ENCODE measurements at regions not wholly inside any gene's neighbourhood (a gene's known extent, or its start where the extent isn't known, plus 50 kb on each side); places are given as distances from the start of the nearest gene placed in this dataset.

DNA sequence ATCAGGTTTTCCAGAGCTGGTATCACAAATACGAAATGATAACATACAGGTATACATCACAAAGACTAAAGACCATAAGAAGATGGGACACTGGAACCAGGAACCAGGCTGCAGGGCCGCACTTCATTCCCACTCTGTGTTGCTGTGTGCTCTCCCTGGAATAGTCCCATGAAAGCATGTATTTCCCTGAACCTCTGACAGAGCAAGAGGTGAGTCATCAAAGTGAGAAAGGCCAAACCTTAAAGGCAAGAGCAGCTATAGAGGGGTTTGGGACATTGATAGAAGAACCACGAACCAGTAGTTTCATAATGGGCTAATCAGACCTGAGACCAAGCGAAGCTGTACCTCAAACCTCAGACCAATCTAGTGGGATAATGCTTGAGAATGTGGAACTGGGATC is 283.0 kb upstream of the PRKD1 start:
- Histone ChIP-seq H3K36me3 (no peaks in the 10 kb centered on the region), H3K27ac (no peak overlapping the region), H3K9me3 (no peaks in the 10 kb centered on the region), H3K4me3 (no peak overlapping the region), H3K4me2 (no peak overlapping the region), H3K27me3 (no peaks in the 10 kb centered on the region), H3K4me1 (0 out of 2 replicates have a peak, but pooled peaks cover 4% of the 10 kb centered on the region), H4K20me1 (no peaks in the 10 kb centered on the region), H3K9ac (no peak overlapping the region)
- no peak for TF ChIP-seq Cebpa-rat (IDR thresholded peaks at IDR 0.05)

- Histone ChIP-seq H4K20me1 (no peaks in the 10 kb centered on the region), H3K36me3 (no peaks in the 10 kb centered on the region), H3K4me1 (0 out of 2 replicates have a peak, but pooled peaks cover 4% of the 10 kb centered on the region), H3K9me3 (no peaks in the 10 kb centered on the region), H3K9ac (no peak overlapping the region), H3K4me2 (no peak overlapping the region), H3K27ac (no peak overlapping the region), H3K4me3 (no peak overlapping the region), H3K27me3 (no peaks in the 10 kb centered on the region)
- TF ChIP-seq Cebpa-rat (IDR thresholded peaks at IDR 0.05): no peak
Measured at GRCh38 chr14:30211326-30211725, 283.7 kb upstream of the PRKD1 start.

DNA sequence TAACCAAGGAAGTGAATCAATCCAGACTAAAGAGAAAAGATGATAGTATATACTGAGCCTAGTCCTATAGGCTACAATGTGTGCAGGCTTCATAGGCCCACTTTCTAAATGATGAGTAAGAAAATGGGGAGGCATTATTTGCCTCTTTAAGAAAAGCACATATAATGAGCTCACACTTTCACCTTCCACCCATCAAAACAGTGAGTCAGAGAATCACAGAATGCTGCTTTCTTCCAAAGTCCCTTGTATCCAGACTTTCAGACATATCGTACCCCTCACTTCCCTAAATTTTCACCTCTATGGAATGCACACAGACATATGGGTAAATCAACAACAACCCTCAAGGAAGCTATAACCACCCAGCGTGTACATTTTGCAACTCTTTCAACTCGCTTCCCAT is 286.4 kb upstream of the PRKD1 start:
- no peaks in the 10 kb centered on the region for H4K20me1 ChIP-seq
- H3K9ac ChIP-seq: no peak overlapping the region
- H3K27me3 ChIP-seq: no peaks in the 10 kb centered on the region
- 0 out of 2 replicates have a peak, but pooled peaks cover 4% of the 10 kb centered on the region for H3K4me1 ChIP-seq
- no peaks in the 10 kb centered on the region for H3K36me3 ChIP-seq
- TF ChIP-seq Cebpa-rat (IDR thresholded peaks at IDR 0.05): no peak
- H3K9me3 ChIP-seq: no peaks in the 10 kb centered on the region
- H3K4me3 ChIP-seq: no peak overlapping the region
- H3K27ac ChIP-seq: no peak overlapping the region
- no peak overlapping the region for H3K4me2 ChIP-seq

GRCh38 chr14:30214461-30215090 is 286.9 kb upstream of the PRKD1 start:
- Histone ChIP-seq H3K27ac (no peak overlapping the region), H3K4me2 (no peak overlapping the region), H4K20me1 (no peaks in the 10 kb centered on the region), H3K36me3 (no peaks in the 10 kb centered on the region), H3K9me3 (no peaks in the 10 kb centered on the region), H3K4me1 (0 out of 2 replicates have a peak, but pooled peaks cover 4% of the 10 kb centered on the region), H3K4me3 (no peak overlapping the region), H3K9ac (no peak overlapping the region), H3K27me3 (no peaks in the 10 kb centered on the region)
- TF ChIP-seq Cebpa-rat (IDR thresholded peaks at IDR 0.05): no peak

- H3K27me3 ChIP-seq: no peaks in the 10 kb centered on the region
- no peak overlapping the region for H3K4me2 ChIP-seq
- no peaks in the 10 kb centered on the region for H4K20me1 ChIP-seq
- no peak overlapping the region for H3K9ac ChIP-seq
- H3K9me3 ChIP-seq: no peaks in the 10 kb centered on the region
- H3K4me3 ChIP-seq: no peak overlapping the region
- 0 out of 2 replicates have a peak, but pooled peaks cover 4% of the 10 kb centered on the region for H3K4me1 ChIP-seq
- no peak overlapping the region for H3K27ac ChIP-seq
- TF ChIP-seq Cebpa-rat (IDR thresholded peaks at IDR 0.05): no peak
- no peaks in the 10 kb centered on the region for H3K36me3 ChIP-seq
Measured at GRCh38 chr14:30218907-30219306, 291.3 kb upstream of the PRKD1 start.

DNA sequence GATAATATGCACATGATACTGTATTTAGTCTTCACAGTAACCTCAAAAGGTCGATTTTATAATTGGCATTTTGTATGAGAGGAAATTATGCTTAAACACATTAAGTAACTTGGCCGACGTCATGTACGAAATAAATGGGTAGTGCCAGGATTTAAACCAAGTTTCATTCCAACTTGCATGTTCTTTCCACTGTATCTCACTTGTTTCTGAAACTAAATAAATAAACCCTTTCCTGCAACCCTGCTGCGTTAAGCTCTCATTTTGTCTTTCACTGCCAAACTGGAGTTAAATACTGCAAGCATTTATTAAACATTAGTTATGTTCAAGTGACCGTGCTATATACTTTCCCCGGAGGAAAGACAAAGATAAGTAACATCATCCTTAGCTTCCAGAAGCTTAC is 293.9 kb upstream of the PRKD1 start:
- no peak overlapping the region for H3K9ac ChIP-seq
- no peaks in the 10 kb centered on the region for H3K9me3 ChIP-seq
- no peaks in the 10 kb centered on the region for H3K36me3 ChIP-seq
- H3K27me3 ChIP-seq: no peaks in the 10 kb centered on the region
- no peak overlapping the region for H3K27ac ChIP-seq
- no peaks in the 10 kb centered on the region for H3K4me1 ChIP-seq
- H3K4me3 ChIP-seq: no peak overlapping the region
- no peak overlapping the region for H3K4me2 ChIP-seq
- H4K20me1 ChIP-seq: no peaks in the 10 kb centered on the region
- TF ChIP-seq Cebpa-rat (IDR thresholded peaks at IDR 0.05): no peak

DNA sequence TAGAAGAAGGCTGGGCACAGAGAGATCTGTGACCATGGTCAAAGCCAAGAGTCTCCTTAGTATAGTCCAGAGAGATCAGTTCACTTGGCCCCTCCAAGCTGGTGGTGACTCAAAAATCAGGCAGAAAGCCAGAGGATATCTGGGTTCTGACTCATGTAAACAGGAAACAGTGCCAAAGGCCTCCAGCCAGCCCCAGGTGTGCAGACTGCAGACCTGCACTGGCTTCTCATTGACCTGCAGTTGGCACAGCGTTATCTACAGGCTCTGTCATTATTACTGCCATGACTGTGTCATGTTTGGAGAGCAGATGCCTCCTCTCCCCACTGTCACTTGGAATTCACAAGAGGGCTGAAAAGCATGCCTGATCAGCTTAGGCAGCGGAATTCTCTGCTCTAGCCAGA is 295.7 kb upstream of the PRKD1 start:
- no peak overlapping the region for H3K9ac ChIP-seq
- H3K27ac ChIP-seq: no peak overlapping the region
- H3K4me2 ChIP-seq: no peak overlapping the region
- H3K4me3 ChIP-seq: no peak overlapping the region
- H3K27me3 ChIP-seq: no peaks in the 10 kb centered on the region
- H3K4me1 ChIP-seq: no peaks in the 10 kb centered on the region
- no peaks in the 10 kb centered on the region for H3K36me3 ChIP-seq
- no peaks in the 10 kb centered on the region for H3K9me3 ChIP-seq
- no peaks in the 10 kb centered on the region for H4K20me1 ChIP-seq
- no peak for TF ChIP-seq Cebpa-rat (IDR thresholded peaks at IDR 0.05)

GRCh38 chr14:30223966-30224365 is 296.3 kb upstream of the PRKD1 start:
- Histone ChIP-seq H3K9ac (no peak overlapping the region), H3K9me3 (no peaks in the 10 kb centered on the region), H3K4me1 (no peaks in the 10 kb centered on the region), H3K4me2 (no peak overlapping the region), H3K27me3 (no peaks in the 10 kb centered on the region), H3K36me3 (no peaks in the 10 kb centered on the region), H4K20me1 (no peaks in the 10 kb centered on the region), H3K27ac (no peak overlapping the region), H3K4me3 (no peak overlapping the region)
- no peak for TF ChIP-seq Cebpa-rat (IDR thresholded peaks at IDR 0.05)

DNA sequence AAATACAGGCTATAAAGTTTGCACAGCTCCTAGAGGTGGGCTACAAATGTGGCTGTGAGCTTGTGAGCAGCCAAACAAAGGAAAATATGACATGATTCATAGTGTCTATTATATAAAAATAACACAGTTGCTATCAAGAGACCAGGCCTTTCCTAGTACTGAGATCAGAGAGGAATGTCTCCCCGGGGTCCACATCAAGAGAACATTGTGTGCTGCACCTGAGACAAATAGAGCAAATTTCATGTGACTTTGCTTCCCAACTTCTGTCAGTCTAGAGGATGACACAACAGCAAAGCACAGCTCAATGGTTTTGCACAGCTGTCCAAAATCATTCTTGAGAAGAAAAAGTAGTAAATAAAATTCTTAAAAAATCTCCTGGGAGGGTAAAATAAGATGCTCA is 297.5 kb upstream of the PRKD1 start:
- Histone ChIP-seq H3K27ac (no peak overlapping the region), H3K9ac (no peak overlapping the region)
- no peak for TF ChIP-seq Cebpa-rat (IDR thresholded peaks at IDR 0.05)

DNA sequence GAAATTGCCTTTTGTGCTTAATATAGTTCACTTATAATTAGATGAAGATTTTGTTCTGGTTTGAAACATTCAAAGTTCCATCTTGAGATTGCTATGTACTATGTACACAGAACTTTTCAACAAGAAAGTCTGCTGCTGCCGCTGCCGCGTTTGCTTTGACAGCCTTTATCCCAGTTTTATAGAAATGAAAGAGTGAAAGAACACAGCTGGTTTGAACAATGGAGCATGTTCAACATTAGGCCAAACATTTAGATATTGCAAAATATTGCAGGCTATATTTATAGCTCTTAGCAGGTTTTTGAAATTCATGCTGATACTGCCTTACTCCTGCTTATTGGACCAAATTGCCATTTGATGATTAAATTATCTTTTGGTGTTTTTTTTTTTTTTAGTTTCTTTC is 299.8 kb upstream of the PRKD1 start:
- H3K4me3 ChIP-seq: no peak overlapping the region
- H3K36me3 ChIP-seq: no peaks in the 10 kb centered on the region
- H3K9ac ChIP-seq: no peak overlapping the region
- H3K4me1 ChIP-seq: no peaks in the 10 kb centered on the region
- H4K20me1 ChIP-seq: no peaks in the 10 kb centered on the region
- no peak for TF ChIP-seq Cebpa-rat (IDR thresholded peaks at IDR 0.05)
- H3K4me2 ChIP-seq: no peak overlapping the region
- H3K27me3 ChIP-seq: no peaks in the 10 kb centered on the region
- H3K27ac ChIP-seq: no peak overlapping the region
- H3K9me3 ChIP-seq: no peaks in the 10 kb centered on the region

More for the DNA sequence above, 297.5 kb upstream of the PRKD1 start:
- Histone ChIP-seq H3K4me1 (no peaks in the 10 kb centered on the region), H3K27me3 (no peaks in the 10 kb centered on the region), H3K36me3 (no peaks in the 10 kb centered on the region), H3K9me3 (no peaks in the 10 kb centered on the region), H3K4me3 (no peak overlapping the region), H3K4me2 (no peak overlapping the region), H4K20me1 (no peaks in the 10 kb centered on the region)

DNA sequence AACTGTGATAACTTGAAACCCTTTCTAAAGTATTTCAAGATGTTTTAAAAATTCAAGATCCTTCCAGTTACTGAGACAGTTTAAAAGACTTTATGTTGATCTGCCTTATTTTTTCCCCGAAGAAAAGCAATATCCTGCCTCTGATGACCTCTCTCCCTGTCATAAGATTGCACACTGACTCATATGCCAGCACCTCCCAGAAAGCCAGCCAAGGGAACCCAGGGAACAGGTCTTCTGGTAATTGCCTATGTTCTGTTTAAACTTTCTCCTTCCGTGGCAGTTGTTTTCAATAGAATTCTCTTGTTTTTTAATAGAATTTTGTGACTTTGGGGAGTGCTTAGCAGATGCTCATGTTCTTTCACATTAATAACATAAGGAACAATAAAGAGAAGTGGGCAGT is 300.2 kb upstream of the PRKD1 start:
- Histone ChIP-seq H3K4me3 (no peak overlapping the region), H3K9ac (no peak overlapping the region), H3K27ac (no peak overlapping the region), H3K9me3 (no peaks in the 10 kb centered on the region), H3K4me2 (no peak overlapping the region), H4K20me1 (no peaks in the 10 kb centered on the region), H3K4me1 (no peaks in the 10 kb centered on the region), H3K27me3 (no peaks in the 10 kb centered on the region), H3K36me3 (no peaks in the 10 kb centered on the region)
- no peak for TF ChIP-seq Cebpa-rat (IDR thresholded peaks at IDR 0.05)
